GM21717 (cell line): ENCODE measurements at regions not wholly inside any gene's neighbourhood (a gene's known extent, or its start where the extent isn't known, plus 50 kb on each side); places are given as distances from the start of the nearest gene placed in this dataset.
"Not testable (repeated sequence)": the region's sequence is repeated elsewhere in the genome, so short reads cannot be mapped to it uniquely, and the experiment has no call there.

Experiments used
- ATAC-seq: cut with Tn5 transposase; IDR thresholded peaks from one replicate; pipeline ENCODE4 v1.9.1; 2021; ENCODE audit warnings: mild to moderate bottlenecking, moderate library complexity; ENCODE audit not compliant: unreplicated experiment

GRCh38 chr10:61612450-61612849 is 50.3 kb upstream of the CABCOCO1 start:
- no peak for ATAC-seq

DNA sequence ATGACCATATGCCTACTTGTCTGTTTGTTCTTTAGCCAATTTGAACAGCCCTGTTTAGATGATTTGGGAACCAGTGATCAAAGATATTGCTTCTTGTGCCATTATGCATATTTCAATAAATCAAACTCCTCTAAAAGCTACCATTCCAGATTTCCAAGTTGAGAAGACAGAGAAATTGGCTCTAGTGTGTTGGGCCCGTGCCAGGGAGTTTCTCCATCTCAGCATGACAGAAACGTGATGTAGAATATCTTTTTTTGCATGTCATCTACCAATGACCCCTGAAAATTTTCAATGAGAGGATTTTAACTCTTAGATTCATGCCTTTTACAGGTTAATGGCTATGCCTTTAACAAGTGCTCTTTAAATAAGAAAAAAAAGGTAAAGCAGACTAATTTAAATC is 50.7 kb upstream of the CABCOCO1 start:
- ATAC-seq, result no peak

- no peak for ATAC-seq
These were observed 53.0 kb upstream of the CABCOCO1 start for GRCh38 chr10:61609701-61610100.

DNA sequence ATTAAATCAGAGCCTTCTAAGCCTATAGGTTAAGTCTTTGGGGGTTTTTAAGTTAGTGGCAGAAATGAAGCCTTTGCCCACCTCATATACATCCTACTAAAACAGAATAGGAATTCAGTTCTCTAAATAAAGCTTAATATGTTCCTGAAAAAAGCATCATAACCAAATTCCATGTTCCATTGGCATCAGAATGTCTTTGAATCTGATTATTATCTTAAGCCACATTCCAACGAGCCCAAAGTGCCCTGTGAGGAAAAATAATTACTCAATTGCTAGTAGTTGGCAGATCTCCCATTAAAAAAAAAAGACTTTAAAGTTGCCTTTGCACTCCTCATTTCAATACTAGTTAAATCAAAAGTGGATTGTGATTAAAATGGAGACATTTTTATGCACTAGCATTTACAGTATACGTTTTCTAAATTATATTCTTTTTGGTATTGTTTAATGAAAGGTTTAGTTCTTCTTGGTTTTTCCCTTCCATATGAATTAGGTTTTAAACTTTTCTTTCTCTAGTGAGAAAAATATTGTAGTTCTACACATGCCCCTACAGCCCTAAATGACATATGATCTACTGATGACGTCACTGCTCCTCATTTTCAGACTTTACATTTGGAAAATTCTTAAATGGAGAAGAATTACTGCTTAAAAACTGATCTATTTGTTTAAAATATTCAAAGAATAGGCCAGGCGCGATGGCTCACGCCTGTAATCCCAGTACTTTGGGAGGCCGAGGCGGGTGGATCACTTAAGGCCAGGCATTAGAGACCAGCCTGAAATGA is 54.3 kb upstream of the CABCOCO1 start:
- ATAC-seq, result no peak

- ATAC-seq, result no peak
These were observed 55.5 kb upstream of the CABCOCO1 start for GRCh38 chr10:61606959-61607907.

- ATAC-seq, result no peak
These were observed 57.5 kb upstream of the CABCOCO1 start for GRCh38 chr10:61605221-61605620.

GRCh38 chr10:61600399-61600798 is 62.3 kb upstream of the CABCOCO1 start:
- no peak for ATAC-seq

DNA sequence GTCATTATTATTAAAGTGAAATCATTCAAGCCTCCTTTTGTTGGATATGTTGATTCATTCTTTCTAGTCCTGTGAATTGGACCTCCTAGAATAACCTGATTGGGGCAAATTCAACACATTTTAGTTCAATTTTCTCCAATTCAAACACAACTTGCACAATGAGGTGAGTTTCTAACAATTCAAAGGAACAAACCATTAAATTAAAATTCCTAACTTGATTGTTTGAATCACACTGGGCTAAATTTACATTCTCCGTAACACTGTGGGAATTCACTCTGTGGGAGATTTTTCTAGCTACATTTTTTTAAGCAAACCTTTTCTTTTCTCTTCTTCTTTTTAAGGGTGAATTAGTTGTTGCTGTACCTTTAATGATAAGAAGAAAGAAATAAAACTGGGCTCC is 68.3 kb upstream of the CABCOCO1 start:
- ATAC-seq, result no peak

GRCh38 chr10:61592581-61592980 is 70.1 kb upstream of the CABCOCO1 start:
- peak; percentile 58 for ATAC-seq

DNA sequence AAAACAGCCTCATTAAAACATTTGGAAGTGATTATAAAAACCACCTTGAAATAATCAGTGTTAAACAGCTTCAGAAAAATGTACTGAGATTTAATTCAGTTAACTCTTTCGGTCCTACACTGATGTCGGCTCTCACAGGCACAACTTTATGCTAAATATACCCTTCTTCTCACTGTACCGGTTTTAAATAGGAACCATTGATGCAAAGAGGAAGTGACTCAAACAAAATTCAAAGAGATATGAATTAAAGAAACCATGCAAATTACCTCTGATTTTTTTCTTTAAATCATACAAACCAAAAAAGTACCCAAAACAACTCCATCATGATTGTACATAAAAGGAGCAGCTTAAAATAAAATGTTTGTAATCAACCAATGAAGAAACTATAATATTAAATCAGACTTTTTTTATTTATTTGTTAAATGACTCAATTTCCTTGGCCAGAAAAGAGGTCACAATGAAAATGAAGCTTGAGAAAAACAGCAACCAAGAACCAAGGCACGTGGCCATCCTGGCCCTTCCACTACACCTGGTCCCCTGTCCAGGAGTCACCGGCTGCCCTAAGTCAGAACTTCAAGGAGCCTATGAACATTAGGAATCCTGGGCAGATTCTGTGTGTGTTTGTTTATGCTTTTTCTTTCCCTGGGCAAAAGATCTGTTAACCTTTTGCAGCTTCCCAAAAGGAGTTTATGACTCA is 73.0 kb upstream of the CABCOCO1 start:
- ATAC-seq, result no peak

DNA sequence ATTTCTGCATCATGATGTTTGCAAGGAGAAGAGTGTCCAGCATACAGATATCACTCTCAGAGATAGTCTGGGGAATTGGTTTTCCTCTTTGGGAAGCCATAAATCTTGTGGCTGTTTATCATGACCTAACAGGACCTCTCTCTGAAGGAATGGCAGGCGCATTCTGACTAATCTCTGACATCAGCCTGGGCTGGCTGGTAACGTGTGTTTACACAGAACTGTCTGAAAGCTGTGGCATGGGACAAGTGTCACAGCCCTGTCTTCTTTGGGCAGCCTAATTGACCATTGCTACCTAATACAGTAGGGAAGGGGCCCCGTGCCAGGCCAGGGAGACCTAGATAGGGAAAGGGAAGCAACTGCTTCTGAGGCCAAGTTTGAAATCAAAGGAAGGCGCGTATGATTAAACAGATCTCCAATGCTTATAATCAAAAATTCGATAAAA is 73.9 kb upstream of the CABCOCO1 start:
- no peak for ATAC-seq

- ATAC-seq, result no peak
These were observed 75.9 kb upstream of the CABCOCO1 start for GRCh38 chr10:61586829-61587228.

DNA sequence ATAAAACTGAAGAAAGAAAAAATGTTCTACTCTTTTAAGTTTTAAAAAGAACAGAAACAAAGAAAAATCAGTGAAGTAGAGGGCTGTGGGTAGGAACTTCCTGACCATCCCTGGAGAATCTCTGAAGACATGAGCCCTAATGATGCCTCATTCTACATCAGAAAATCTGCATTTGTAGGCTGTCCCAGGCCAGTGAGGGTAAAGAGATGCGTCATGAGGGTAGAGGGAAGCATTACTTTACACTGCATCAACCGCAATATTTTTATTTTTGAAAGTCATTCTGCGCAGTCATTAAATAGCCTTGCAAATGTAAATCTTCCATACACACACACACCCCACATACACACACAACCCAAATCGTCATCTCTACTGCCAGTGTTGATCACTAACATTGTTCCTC is 82.1 kb upstream of the CABCOCO1 start:
- no peak for ATAC-seq

GRCh38 chr10:61570204-61570603 is 92.5 kb upstream of the CABCOCO1 start:
- not testable (repeated sequence) for ATAC-seq

GRCh38 chr10:61567729-61568128 is 95.0 kb upstream of the CABCOCO1 start:
- ATAC-seq, result no peak

DNA sequence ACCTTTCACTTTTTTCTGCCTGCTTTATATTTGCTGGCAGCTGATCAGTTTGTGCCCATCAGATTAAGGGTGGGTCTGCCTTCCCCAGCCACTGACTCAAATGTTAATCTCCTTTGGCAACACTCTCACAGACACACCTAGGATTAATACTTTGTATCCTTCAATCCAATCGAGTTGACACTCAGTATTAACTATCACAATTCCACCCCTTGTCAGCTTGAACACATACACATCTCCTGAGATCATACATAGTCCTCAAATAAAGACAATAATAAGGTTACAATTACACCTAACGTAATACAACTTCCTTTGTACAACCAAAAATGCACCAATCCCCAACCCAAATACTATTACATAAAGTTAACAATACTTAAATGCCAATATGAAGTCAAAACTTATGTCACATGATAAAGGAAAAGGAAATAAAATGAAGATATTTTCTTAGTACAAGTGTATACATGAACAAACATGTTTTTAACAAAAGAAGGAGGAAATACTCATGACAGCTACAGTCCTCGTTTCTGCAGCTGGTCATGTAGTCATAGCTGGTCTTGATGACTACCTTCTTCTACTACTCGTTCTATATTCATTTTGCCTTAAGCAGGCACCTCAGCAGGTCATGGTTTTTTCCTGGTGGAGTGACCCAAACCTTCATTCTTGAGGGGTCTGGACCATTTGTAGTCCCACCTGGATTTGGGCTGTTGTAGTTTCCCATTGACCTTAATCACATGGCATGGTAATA is 96.7 kb upstream of the CABCOCO1 start:
- no peak for ATAC-seq

DNA sequence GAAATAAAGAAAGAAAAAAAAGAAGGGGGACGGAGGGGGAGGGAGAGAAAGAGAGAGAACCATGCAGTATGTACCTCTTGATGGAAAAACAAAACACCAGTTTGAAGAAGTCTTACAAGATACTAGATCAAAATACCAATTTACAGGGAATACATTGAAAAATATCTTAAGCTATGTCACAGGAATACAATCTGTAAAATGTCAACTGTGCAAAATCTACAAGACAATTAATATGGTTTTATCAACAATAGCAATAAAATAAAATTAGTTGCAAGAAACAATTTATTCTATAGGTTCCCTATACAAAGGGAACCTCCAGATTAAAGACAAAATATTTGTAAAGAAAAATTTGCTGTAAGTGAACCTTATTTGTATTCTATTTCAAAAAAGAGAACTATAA is 98.3 kb upstream of the CABCOCO1 start:
- no peak for ATAC-seq

DNA sequence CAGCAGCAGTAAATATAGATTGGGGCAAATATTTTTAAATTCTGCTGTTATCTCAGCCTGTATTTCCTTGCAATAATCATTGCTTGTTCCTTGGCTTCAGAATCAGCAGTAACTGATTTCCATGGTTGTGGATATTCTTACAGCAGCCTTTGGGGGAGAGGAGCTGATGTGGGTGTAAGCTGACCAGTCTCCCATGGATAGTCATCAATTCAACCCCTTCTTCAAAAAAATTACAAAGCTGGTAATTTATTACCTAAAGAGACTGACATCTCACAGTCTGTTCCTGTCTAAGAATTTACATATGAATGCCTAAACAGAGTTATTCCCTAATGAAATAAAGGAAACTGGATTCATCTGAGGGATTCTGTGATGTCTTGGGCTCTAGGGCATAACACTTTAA is 103.1 kb upstream of the CABCOCO1 start:
- ATAC-seq, result no peak

DNA sequence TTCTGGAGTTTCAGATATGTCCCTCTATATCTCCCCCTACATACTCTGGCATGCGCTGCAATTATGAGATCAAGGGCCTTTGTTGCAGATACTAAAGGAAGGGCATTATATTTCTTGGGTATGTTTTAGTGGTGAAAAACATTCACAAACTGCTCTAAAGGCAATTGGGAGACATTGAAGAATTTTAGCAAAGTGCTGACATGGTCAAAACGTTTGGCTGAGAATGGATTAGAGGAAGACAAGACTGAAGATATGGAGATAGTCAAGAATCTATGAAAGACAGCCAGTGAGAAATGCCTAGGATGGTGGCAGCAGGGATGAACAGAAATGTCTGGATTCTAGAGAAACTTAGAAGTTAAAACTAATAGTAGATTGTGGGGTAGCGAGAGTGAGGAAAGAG is 104.5 kb upstream of the CABCOCO1 start:
- ATAC-seq, result no peak

DNA sequence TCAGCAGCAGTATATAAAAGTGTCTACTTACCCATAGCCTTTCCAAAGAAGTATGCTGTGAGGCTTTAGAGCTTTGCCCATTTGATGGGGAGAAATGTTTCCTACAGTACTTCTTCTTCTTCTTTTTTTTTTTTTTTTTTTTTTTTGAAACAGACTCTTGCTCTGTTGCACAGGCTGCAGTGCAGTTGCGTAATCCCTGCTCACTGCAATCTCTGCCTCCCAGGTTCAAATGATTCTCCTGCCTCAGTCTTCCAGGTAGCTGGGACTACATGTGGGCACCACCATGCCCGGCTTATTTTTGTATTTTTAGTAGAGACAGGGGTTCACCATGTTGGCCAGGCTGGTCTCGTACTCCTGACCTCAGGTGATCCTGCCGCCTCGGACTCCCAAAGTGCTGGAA is 101.7 kb upstream of the TMEM26 start:
- ATAC-seq, result no peak

- ATAC-seq, result no peak
These were observed 96.7 kb upstream of the TMEM26 start for GRCh38 chr10:61549861-61550260.
